HL-60 (cell line): ENCODE measurements at regions not wholly inside any gene's neighbourhood (a gene's known extent, or its start where the extent isn't known, plus 50 kb on each side); places are given as distances from the start of the nearest gene placed in this dataset.

ENCODE experiments used
- DNase-seq, 2 experiments: peaks; one replicate each; pipeline ENCODE4 v3.0.0-alpha.2; 2010 to 2020; ENCODE audit warnings: low read depth in 1 of 2, low spot score in 1 of 2
- H3K27ac ChIP-seq: fragments of 250-450 bp; sonication (Bioruptor Pico); replicated peaks from 2 replicates; pipeline ENCODE4 v1.5.1; 2020; ENCODE audit warnings: mild to moderate bottlenecking, moderate library complexity
- H3K27me3 ChIP-seq: fragments of 250-450 bp; sonication (Bioruptor Pico); 2 replicates; pipeline ENCODE4 v1.5.1; 2021; ENCODE audit warnings: mild to moderate bottlenecking, moderate library complexity; ENCODE audit not compliant: insufficient read depth, poor library complexity, severe bottlenecking
- H3K4me3 ChIP-seq: replicated peaks from 2 replicates; pipeline ENCODE4 v1.5.1; 2011; ENCODE audit warnings: mild to moderate bottlenecking, control low read depth, low read length; ENCODE audit not compliant: insufficient read depth
- CTCF ChIP-seq: IDR thresholded peaks from one replicate; pipeline ENCODE4 v1.5.1; 2011; ENCODE audit warnings: low read length, control low read depth, inconsistent platforms; ENCODE audit not compliant: insufficient read depth
- GABPA ChIP-seq: IDR thresholded peaks from 2 replicates; pipeline ENCODE4 v1.6.1; 2012; ENCODE audit warnings: low read depth
- POLR2AphosphoS5 ChIP-seq: IDR thresholded peaks from 2 replicates; pipeline ENCODE4 v1.6.1; 2012; ENCODE audit warnings: low read depth
- REST ChIP-seq: IDR thresholded peaks from 2 replicates; pipeline ENCODE4 v1.6.1; 2012; ENCODE audit warnings: low read depth; ENCODE audit not compliant: insufficient replicate concordance
- SPI1 ChIP-seq: IDR thresholded peaks from 2 replicates; pipeline ENCODE4 v1.6.1; 2012; ENCODE audit warnings: low read depth, mild to moderate bottlenecking, borderline replicate concordance

- Histone ChIP-seq H3K27ac (no peak overlapping the region), H3K27me3 (no peaks in the 10 kb centered on the region), H3K4me3 (no peak overlapping the region)
- DNase-seq = no peak
- TF ChIP-seq POLR2AphosphoS5 (no peak), GABPA (no peak), SPI1 (no peak), CTCF (no peak), REST (no peak)
Measured at GRCh38 chr2:177042311-177042710, 170.3 kb upstream of the HNRNPA3 start.

GRCh38 chr2:177044671-177045070 is 167.9 kb upstream of the HNRNPA3 start:
- no peak overlapping the region for H3K4me3 ChIP-seq
- no peak for DNase-seq
- no peak overlapping the region for H3K27ac ChIP-seq
- TF ChIP-seq POLR2AphosphoS5 (no peak), GABPA (no peak), REST (no peak), CTCF (no peak), SPI1 (no peak)
- H3K27me3 ChIP-seq = no peaks in the 10 kb centered on the region

GRCh38 chr2:177048981-177049380 is 163.6 kb upstream of the HNRNPA3 start:
- DNase-seq = no peak
- peaks cover 9% of the 10 kb centered on the region for H3K27me3 ChIP-seq
- no peak overlapping the region for H3K4me3 ChIP-seq
- TF ChIP-seq REST (no peak), GABPA (no peak)
- no peak overlapping the region for H3K27ac ChIP-seq

GRCh38 chr2:177051278-177051677 is 161.3 kb upstream of the HNRNPA3 start:
- Histone ChIP-seq H3K27ac (no peak overlapping the region), H3K4me3 (no peak overlapping the region), H3K27me3 (peaks cover 9% of the 10 kb centered on the region)
- no peak for DNase-seq
- TF ChIP-seq POLR2AphosphoS5 = no peak
- TF ChIP-seq SPI1 = no peak
- TF ChIP-seq REST = no peak
- TF ChIP-seq GABPA = no peak
- no peak for TF ChIP-seq CTCF
